Mesenchymal stem cell (in vitro differentiated cells and primary cell): ENCODE measurements at regions not wholly inside any gene's neighbourhood (a gene's known extent, or its start where the extent isn't known, plus 50 kb on each side); places are given as distances from the start of the nearest gene placed in this dataset.

Experiments used
- DNase-seq: peaks from one replicate; pipeline ENCODE4 v3.0.0-alpha.2; 2013
- H2AFZ ChIP-seq: one replicate; pipeline ENCODE4 v1.6.1; 2013; ENCODE audit warnings: low read depth, mild to moderate bottlenecking, control low read depth, inconsistent platforms, low read length, moderate library complexity
- H2AK5ac ChIP-seq: 2 replicates; pipeline ENCODE4 v1.6.1; 2013; ENCODE audit warnings: low read length, moderate library complexity, mild to moderate bottlenecking, inconsistent platforms; ENCODE audit not compliant: severe bottlenecking
- H2BK120ac ChIP-seq: one replicate; pipeline ENCODE4 v1.6.1; 2013; ENCODE audit warnings: low read depth, mild to moderate bottlenecking, inconsistent platforms, low read length, moderate library complexity
- H2BK12ac ChIP-seq, 2 experiments: one replicate each; pipeline ENCODE4 v1.6.1; 2013; ENCODE audit warnings: inconsistent platforms in 2 of 2, low read length in 2 of 2, mild to moderate bottlenecking in 2 of 2, moderate library complexity in 2 of 2, control low read depth in 1 of 2
- H2BK15ac ChIP-seq: one replicate; pipeline ENCODE4 v1.6.1; 2013; ENCODE audit warnings: mild to moderate bottlenecking, low read depth, inconsistent platforms; ENCODE audit not compliant: poor library complexity, severe bottlenecking
- H2BK5ac ChIP-seq: 2 replicates; pipeline ENCODE4 v1.6.1; 2013; ENCODE audit warnings: low read depth, mild to moderate bottlenecking, low read length, control low read depth, inconsistent platforms; ENCODE audit not compliant: poor library complexity, severe bottlenecking
- H3K14ac ChIP-seq, 2 experiments: one replicate each; pipeline ENCODE4 v1.6.1; 2013; ENCODE audit warnings: inconsistent platforms in 2 of 2, low read length in 2 of 2, control low read depth in 1 of 2, mild to moderate bottlenecking in 1 of 2, moderate library complexity in 1 of 2
- H3K18ac ChIP-seq, 2 experiments: one replicate each; pipeline ENCODE4 v1.6.1; 2013; ENCODE audit warnings: inconsistent platforms in 2 of 2, low read length in 2 of 2, control low read depth in 1 of 2, low read depth in 1 of 2, mild to moderate bottlenecking in 1 of 2
- H3K23ac ChIP-seq, 2 experiments: one replicate each; pipeline ENCODE4 v1.6.1; 2013; ENCODE audit warnings: inconsistent platforms in 2 of 2, low read length in 2 of 2, mild to moderate bottlenecking in 2 of 2, moderate library complexity in 2 of 2, control low read depth in 1 of 2
- H3K27ac ChIP-seq: 2 replicates; pipeline ENCODE4 v1.5.1; 2013; ENCODE audit warnings: mild to moderate bottlenecking, moderate library complexity, low read length, control low read depth, inconsistent platforms; ENCODE audit not compliant: poor library complexity, severe bottlenecking
- H3K27me3 ChIP-seq, 2 experiments: 2 replicates each; pipeline versions ENCODE4 v1.6.1 to v1.7.0; 2013; ENCODE audit warnings: low read length in 2 of 2, mild to moderate bottlenecking in 2 of 2, moderate library complexity in 2 of 2, control low read depth in 1 of 2, inconsistent platforms in 1 of 2; ENCODE audit not compliant: control insufficient read depth in 1 of 2, insufficient read depth in 1 of 2
- H3K36me3 ChIP-seq, 2 experiments: 2 replicates each; pipeline versions ENCODE4 v1.6.1 to v1.7.0; 2013; ENCODE audit warnings: low read length in 2 of 2, control low read depth in 1 of 2, inconsistent platforms in 1 of 2, low read depth in 1 of 2, mild to moderate bottlenecking in 1 of 2; ENCODE audit not compliant: insufficient read depth in 2 of 2, control insufficient read depth in 1 of 2
- H3K4ac ChIP-seq, 2 experiments: one replicate each; pipeline ENCODE4 v1.6.1; 2013; ENCODE audit warnings: inconsistent platforms in 2 of 2, low read length in 2 of 2, mild to moderate bottlenecking in 2 of 2, moderate library complexity in 2 of 2, control low read depth in 1 of 2, low read depth in 1 of 2
- H3K4me1 ChIP-seq: 2 replicates; pipeline ENCODE4 v1.6.1; 2013; ENCODE audit warnings: low read depth, low read length, control low read depth; ENCODE audit not compliant: control insufficient read depth, insufficient read depth
- H3K4me2 ChIP-seq: 2 replicates; pipeline ENCODE4 v1.6.1; 2013; ENCODE audit warnings: low read length, mild to moderate bottlenecking, inconsistent platforms; ENCODE audit not compliant: poor library complexity, severe bottlenecking
- H3K4me3 ChIP-seq, 2 experiments: 2 replicates each; pipeline versions ENCODE4 v1.5.1 to v1.7.0; 2013; ENCODE audit warnings: low read length in 2 of 2, mild to moderate bottlenecking in 2 of 2, control low read depth in 1 of 2, low read depth in 1 of 2; ENCODE audit not compliant: insufficient read depth in 1 of 2
- H3K79me1 ChIP-seq: replicated peaks from 2 replicates; pipeline ENCODE4 v1.6.1; 2013; ENCODE audit warnings: mild to moderate bottlenecking, control low read depth, low read length, inconsistent platforms; ENCODE audit not compliant: poor library complexity, severe bottlenecking
- H3K9ac ChIP-seq: 2 replicates; pipeline ENCODE4 v1.7.0; 2013; ENCODE audit warnings: mild to moderate bottlenecking, low read length, moderate library complexity
- H3K9me3 ChIP-seq: 2 replicates; pipeline ENCODE4 v1.7.0; 2013; ENCODE audit warnings: mild to moderate bottlenecking, low read length; ENCODE audit not compliant: control insufficient read depth
- H4K8ac ChIP-seq: one replicate; pipeline ENCODE4 v1.6.1; 2013; ENCODE audit warnings: inconsistent platforms, mild to moderate bottlenecking, low read length, moderate library complexity
- H4K91ac ChIP-seq: one replicate; pipeline ENCODE4 v1.6.1; 2013; ENCODE audit warnings: mild to moderate bottlenecking, low read length, inconsistent platforms
- WGBS: methylation state at CpG from one replicate; pipeline ENCODE4 v1.1.7; 2013; ENCODE audit warnings: mixed read lengths; 5-methylcytosine and 5-hydroxymethylcytosine counted together

GRCh38 chr1:214980921-214981320 is 101.6 kb upstream of the KCNK2 start:
- Histone ChIP-seq H4K8ac (no peak overlapping the region), H2BK120ac (no peak overlapping the region), H3K79me1 (no peaks in the 10 kb centered on the region), H3K4me3 (no peak overlapping the region), H2BK12ac (no peak overlapping the region), H3K14ac (no peak overlapping the region), H3K23ac (no peak overlapping the region), H3K4me2 (no peak overlapping the region), H3K4ac (no peak overlapping the region), H3K27me3 (no peaks in the 10 kb centered on the region), H3K36me3 (no peaks in the 10 kb centered on the region), H3K4me1 (no peaks in the 10 kb centered on the region), H2BK5ac (no peak overlapping the region), H3K27ac (no peak overlapping the region), H4K91ac (no peak overlapping the region), H3K18ac (no peak overlapping the region), H3K9me3 (peaks cover 4% of the 10 kb centered on the region), H2BK15ac (no peak overlapping the region), H3K9ac (no peak overlapping the region), H2AK5ac (no peak overlapping the region), H2AFZ (no peak overlapping the region)
- WGBS = 96% methylated on average over 7 of the region's 7 CpGs
- DNase-seq = no peak

- no peaks in the 10 kb centered on the region for H3K4me1 ChIP-seq
- no peak overlapping the region for H2BK12ac ChIP-seq
- no peak overlapping the region for H3K14ac ChIP-seq
- H3K23ac ChIP-seq = no peak overlapping the region
- no peak overlapping the region for H4K8ac ChIP-seq
- H3K9ac ChIP-seq = no peak overlapping the region
- H3K4me3 ChIP-seq = no peak overlapping the region
- no peak overlapping the region for H3K4ac ChIP-seq
- no peak overlapping the region for H2BK15ac ChIP-seq
- H2AFZ ChIP-seq = no peak overlapping the region
- no peak overlapping the region for H2BK120ac ChIP-seq
- H2BK5ac ChIP-seq = no peak overlapping the region
- H3K79me1 ChIP-seq = no peaks in the 10 kb centered on the region
- no peak overlapping the region for H4K91ac ChIP-seq
- no peak overlapping the region for H3K27ac ChIP-seq
- no peak for DNase-seq
- H3K27me3 ChIP-seq = no peaks in the 10 kb centered on the region
- H3K9me3 ChIP-seq = peaks cover 4% of the 10 kb centered on the region
- H3K18ac ChIP-seq = no peak overlapping the region
- WGBS = 85% methylated on average over 2 of the region's 3 CpGs
- H3K36me3 ChIP-seq = no peaks in the 10 kb centered on the region
- H2AK5ac ChIP-seq = no peak overlapping the region
- H3K4me2 ChIP-seq = no peak overlapping the region
Measured at GRCh38 chr1:214983126-214983869, 99.2 kb upstream of the KCNK2 start.

- H3K4ac ChIP-seq = no peak overlapping the region
Measured at GRCh38 chr1:214989341-214989740, 93.2 kb upstream of the KCNK2 start.

GRCh38 chr1:214990619-214991018 is 91.9 kb upstream of the KCNK2 start:
- peak; percentile 84 for DNase-seq
- Histone ChIP-seq H3K9ac (peak overlapping the region; percentile 36), H4K8ac (no peak overlapping the region), H2BK15ac (no peak overlapping the region), H2BK12ac (no peak overlapping the region), H2BK120ac (no peak overlapping the region), H4K91ac (no peak overlapping the region), H3K27ac (no peak overlapping the region), H3K23ac (no peak overlapping the region), H3K4me3 (no peak overlapping the region), H2AK5ac (no peak overlapping the region), H3K4me2 (no peak overlapping the region), H2BK5ac (no peak overlapping the region), H3K9me3 (no peaks in the 10 kb centered on the region), H2AFZ (no peak overlapping the region), H3K79me1 (no peaks in the 10 kb centered on the region), H3K4me1 (peaks cover 1% of the 10 kb centered on the region), H3K18ac (no peak overlapping the region), H3K4ac (no peak overlapping the region), H3K36me3 (no peaks in the 10 kb centered on the region), H3K27me3 (no peaks in the 10 kb centered on the region), H3K14ac (no peak overlapping the region)
- 4% methylated on average over 3 of the region's 3 CpGs for WGBS

More at GRCh38 chr1:214989341-214989740, 93.2 kb upstream of the KCNK2 start:
- H3K14ac ChIP-seq = no peak overlapping the region
- H3K4me3 ChIP-seq = no peak overlapping the region
- no peaks in the 10 kb centered on the region for H3K27me3 ChIP-seq
- H4K8ac ChIP-seq = no peak overlapping the region
- no peak for DNase-seq
- H3K4me1 ChIP-seq = peaks cover 1% of the 10 kb centered on the region
- peak overlapping the region; percentile 61 for H4K91ac ChIP-seq
- H2BK120ac ChIP-seq = no peak overlapping the region
- no peak overlapping the region for H3K23ac ChIP-seq
- peak overlapping the region in 1 of 2 experiments; percentile 83 for H2BK12ac ChIP-seq
- no peaks in the 10 kb centered on the region for H3K36me3 ChIP-seq
- no peak overlapping the region for H3K4me2 ChIP-seq
- H2BK15ac ChIP-seq = no peak overlapping the region
- H3K9ac ChIP-seq = peak overlapping the region; percentile 40
- peak overlapping the region; percentile 3 to 18 for H3K18ac ChIP-seq
- 84% methylated on average over 1 of the region's 1 CpG for WGBS
- peak overlapping the region; percentile 84 for H2AK5ac ChIP-seq
- H2AFZ ChIP-seq = no peak overlapping the region
- H3K27ac ChIP-seq = peak overlapping the region; percentile 6
- H3K79me1 ChIP-seq = no peaks in the 10 kb centered on the region
- H2BK5ac ChIP-seq = no peak overlapping the region
- H3K9me3 ChIP-seq = peaks cover 4% of the 10 kb centered on the region
